ENCODE measurements at regions not wholly inside any gene's neighbourhood (a gene's known extent, or its start where the extent isn't known, plus 50 kb on each side); places are given as distances from the start of the nearest gene placed in this dataset.

GRCh38 chr19:31613683-31614219 is 264.5 kb upstream of the TSHZ3 start:
- DNase-seq (ENCODE audit: low read depth, low spot score) = no peak
- H3K27me3 ChIP-seq (ENCODE audit: insufficient read depth, insufficient read length) = no peaks in the 10 kb centered on the region
- no peak overlapping the region for H3K9ac ChIP-seq (ENCODE audit: insufficient read length, low read depth)
- no peak overlapping the region for H3K4me3 ChIP-seq (ENCODE audit: insufficient read length, low read depth)
- no peaks in the 10 kb centered on the region for H3K9me3 ChIP-seq (ENCODE audit: insufficient read depth, low read length)
- H3K36me3 ChIP-seq (ENCODE audit: insufficient read depth, insufficient read length, low read length) = no peaks in the 10 kb centered on the region
- TF ChIP-seq YY1 (IDR thresholded peaks at IDR 0.05; ENCODE audit: insufficient read depth, insufficient read length) (no peak), ZNF274 (IDR thresholded peaks at IDR 0.05; ENCODE audit: low read depth, low read length) (no peak), SUZ12 (IDR thresholded peaks at IDR 0.05; ENCODE audit: extremely low read depth, insufficient read depth, insufficient read length) (no peak)
- H3K4me1 ChIP-seq (ENCODE audit: insufficient read depth, insufficient read length) = no peaks in the 10 kb centered on the region

GRCh38 chr19:31616031-31616430 is 266.8 kb upstream of the TSHZ3 start:
- H3K9ac ChIP-seq (ENCODE audit: insufficient read length, low read depth) = no peak overlapping the region
- no peak for DNase-seq (ENCODE audit: low read depth, low spot score)
- H3K27me3 ChIP-seq (ENCODE audit: insufficient read depth, insufficient read length) = no peaks in the 10 kb centered on the region
- no peaks in the 10 kb centered on the region for H3K36me3 ChIP-seq (ENCODE audit: insufficient read depth, insufficient read length, low read length)
- H3K9me3 ChIP-seq (ENCODE audit: insufficient read depth, low read length) = no peaks in the 10 kb centered on the region
- TF ChIP-seq SUZ12 (IDR thresholded peaks at IDR 0.05; ENCODE audit: extremely low read depth, insufficient read depth, insufficient read length) = no peak
- TF ChIP-seq ZNF274 (IDR thresholded peaks at IDR 0.05; ENCODE audit: low read depth, low read length) = no peak
- TF ChIP-seq YY1 (IDR thresholded peaks at IDR 0.05; ENCODE audit: insufficient read depth, insufficient read length) = no peak
- no peaks in the 10 kb centered on the region for H3K4me1 ChIP-seq (ENCODE audit: insufficient read depth, insufficient read length)
- H3K4me3 ChIP-seq (ENCODE audit: insufficient read length, low read depth) = no peak overlapping the region

- TF ChIP-seq ZNF274 (IDR thresholded peaks at IDR 0.05; ENCODE audit: low read depth, low read length) (no peak), SUZ12 (IDR thresholded peaks at IDR 0.05; ENCODE audit: extremely low read depth, insufficient read depth, insufficient read length) (no peak), YY1 (IDR thresholded peaks at IDR 0.05; ENCODE audit: insufficient read depth, insufficient read length) (no peak)
- H3K4me3 ChIP-seq (ENCODE audit: insufficient read length, low read depth) = no peak overlapping the region
- H3K27me3 ChIP-seq (ENCODE audit: insufficient read depth, insufficient read length) = no peaks in the 10 kb centered on the region
- no peak overlapping the region for H3K9ac ChIP-seq (ENCODE audit: insufficient read length, low read depth)
- DNase-seq (ENCODE audit: low read depth, low spot score) = no peak
- H3K9me3 ChIP-seq (ENCODE audit: insufficient read depth, low read length) = no peaks in the 10 kb centered on the region
- no peaks in the 10 kb centered on the region for H3K4me1 ChIP-seq (ENCODE audit: insufficient read depth, insufficient read length)
- no peaks in the 10 kb centered on the region for H3K36me3 ChIP-seq (ENCODE audit: insufficient read depth, insufficient read length, low read length)
Observed at GRCh38 chr19:31617010-31617585, 267.9 kb upstream of the TSHZ3 start.

GRCh38 chr19:31625056-31625455 is 275.8 kb upstream of the TSHZ3 start:
- peaks cover 5% of the 10 kb centered on the region for H3K4me1 ChIP-seq (ENCODE audit: insufficient read depth, insufficient read length)
- DNase-seq (ENCODE audit: low read depth, low spot score) = no peak
- H3K36me3 ChIP-seq (ENCODE audit: insufficient read depth, insufficient read length, low read length) = no peaks in the 10 kb centered on the region
- no peaks in the 10 kb centered on the region for H3K27me3 ChIP-seq (ENCODE audit: insufficient read depth, insufficient read length)
- no peak overlapping the region for H3K9ac ChIP-seq (ENCODE audit: insufficient read length, low read depth)
- no peak overlapping the region for H3K4me3 ChIP-seq (ENCODE audit: insufficient read length, low read depth)
- TF ChIP-seq ZNF274 (IDR thresholded peaks at IDR 0.05; ENCODE audit: low read depth, low read length) (no peak), SUZ12 (IDR thresholded peaks at IDR 0.05; ENCODE audit: extremely low read depth, insufficient read depth, insufficient read length) (no peak), YY1 (IDR thresholded peaks at IDR 0.05; ENCODE audit: insufficient read depth, insufficient read length) (no peak)
- no peaks in the 10 kb centered on the region for H3K9me3 ChIP-seq (ENCODE audit: insufficient read depth, low read length)

- TF ChIP-seq YY1 (IDR thresholded peaks at IDR 0.05; ENCODE audit: insufficient read depth, insufficient read length) (no peak), SUZ12 (IDR thresholded peaks at IDR 0.05; ENCODE audit: extremely low read depth, insufficient read depth, insufficient read length) (no peak), ZNF274 (IDR thresholded peaks at IDR 0.05; ENCODE audit: low read depth, low read length) (no peak)
- Histone ChIP-seq H3K27me3 (ENCODE audit: insufficient read depth, insufficient read length) (no peaks in the 10 kb centered on the region), H3K9me3 (ENCODE audit: insufficient read depth, low read length) (no peaks in the 10 kb centered on the region)
Observed at GRCh38 chr19:31625575-31625974, 276.3 kb upstream of the TSHZ3 start.

GRCh38 chr19:31626941-31627340 is 277.7 kb upstream of the TSHZ3 start:
- Histone ChIP-seq H3K9me3 (ENCODE audit: insufficient read depth, low read length) (no peaks in the 10 kb centered on the region), H3K36me3 (ENCODE audit: insufficient read depth, insufficient read length, low read length) (no peaks in the 10 kb centered on the region), H3K4me3 (ENCODE audit: insufficient read length, low read depth) (no peak overlapping the region), H3K27me3 (ENCODE audit: insufficient read depth, insufficient read length) (no peaks in the 10 kb centered on the region), H3K4me1 (ENCODE audit: insufficient read depth, insufficient read length) (peaks cover 5% of the 10 kb centered on the region), H3K9ac (ENCODE audit: insufficient read length, low read depth) (no peak overlapping the region)
- DNase-seq (ENCODE audit: low read depth, low spot score) = no peak
- no peak for TF ChIP-seq ZNF274 (IDR thresholded peaks at IDR 0.05; ENCODE audit: low read depth, low read length)
- TF ChIP-seq SUZ12 (IDR thresholded peaks at IDR 0.05; ENCODE audit: extremely low read depth, insufficient read depth, insufficient read length) = no peak

More at GRCh38 chr19:31625575-31625974, 276.3 kb upstream of the TSHZ3 start:
- no peak overlapping the region for H3K9ac ChIP-seq (ENCODE audit: insufficient read length, low read depth)
- DNase-seq (ENCODE audit: low read depth, low spot score) = no peak
- no peak overlapping the region for H3K4me3 ChIP-seq (ENCODE audit: insufficient read length, low read depth)
- no peaks in the 10 kb centered on the region for H3K36me3 ChIP-seq (ENCODE audit: insufficient read depth, insufficient read length, low read length)
- H3K4me1 ChIP-seq (ENCODE audit: insufficient read depth, insufficient read length) = peaks cover 5% of the 10 kb centered on the region

- Histone ChIP-seq H3K9ac (ENCODE audit: insufficient read length, low read depth) (no peak overlapping the region), H3K4me3 (ENCODE audit: insufficient read length, low read depth) (no peak overlapping the region), H3K27me3 (ENCODE audit: insufficient read depth, insufficient read length) (no peaks in the 10 kb centered on the region), H3K4me1 (ENCODE audit: insufficient read depth, insufficient read length) (peaks cover 5% of the 10 kb centered on the region), H3K36me3 (ENCODE audit: insufficient read depth, insufficient read length, low read length) (no peaks in the 10 kb centered on the region), H3K9me3 (ENCODE audit: insufficient read depth, low read length) (no peaks in the 10 kb centered on the region)
- no peak for DNase-seq (ENCODE audit: low read depth, low spot score)
- TF ChIP-seq YY1 (IDR thresholded peaks at IDR 0.05; ENCODE audit: insufficient read depth, insufficient read length) (no peak), ZNF274 (IDR thresholded peaks at IDR 0.05; ENCODE audit: low read depth, low read length) (no peak), SUZ12 (IDR thresholded peaks at IDR 0.05; ENCODE audit: extremely low read depth, insufficient read depth, insufficient read length) (no peak)
Observed at GRCh38 chr19:31627620-31628365, 278.6 kb upstream of the TSHZ3 start.
